ENCODE measurements at regions not wholly inside any gene's neighbourhood (a gene's known extent, or its start where the extent isn't known, plus 50 kb on each side); places are given as distances from the start of the nearest gene placed in this dataset.

DNA sequence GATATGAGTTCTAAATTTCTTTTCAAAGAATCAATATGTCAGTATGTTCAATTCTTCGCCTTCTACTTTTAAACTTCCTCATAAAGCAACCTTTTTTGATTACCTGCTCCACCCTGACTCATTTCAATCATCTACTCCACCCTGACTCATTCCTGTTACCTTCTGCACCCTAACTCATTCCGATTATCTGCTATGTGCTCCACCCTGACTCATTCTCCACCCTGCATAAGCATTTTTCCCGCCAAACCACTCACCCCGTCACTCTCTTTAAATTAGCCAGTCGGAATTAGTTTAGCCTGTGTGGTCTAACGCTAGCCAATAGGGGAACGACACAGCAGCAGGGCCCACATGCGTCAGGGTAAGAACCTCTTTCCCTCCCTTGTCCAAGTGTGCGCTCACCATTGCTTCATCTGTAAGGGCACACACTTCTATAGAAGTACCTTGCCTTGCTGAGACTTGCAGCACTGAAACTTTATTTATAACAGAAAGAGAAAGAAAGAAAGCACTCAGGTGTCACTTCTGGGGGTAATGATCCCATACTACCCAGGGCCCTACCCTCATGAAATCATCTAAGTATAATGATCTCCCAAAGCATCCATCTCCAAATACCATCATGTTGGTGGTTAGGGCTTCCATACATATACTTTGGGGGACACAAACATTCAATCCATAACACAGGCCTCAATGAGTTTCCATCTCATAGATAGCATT, 875.2 kb downstream of the RAPGEF2 start:
- H3K4me1 ChIP-seq, result no peaks in the 10 kb centered on the region
- TF ChIP-seq RFX5 (IDR thresholded peaks at IDR 0.05), result no peak
- TF ChIP-seq, protein P1, sequence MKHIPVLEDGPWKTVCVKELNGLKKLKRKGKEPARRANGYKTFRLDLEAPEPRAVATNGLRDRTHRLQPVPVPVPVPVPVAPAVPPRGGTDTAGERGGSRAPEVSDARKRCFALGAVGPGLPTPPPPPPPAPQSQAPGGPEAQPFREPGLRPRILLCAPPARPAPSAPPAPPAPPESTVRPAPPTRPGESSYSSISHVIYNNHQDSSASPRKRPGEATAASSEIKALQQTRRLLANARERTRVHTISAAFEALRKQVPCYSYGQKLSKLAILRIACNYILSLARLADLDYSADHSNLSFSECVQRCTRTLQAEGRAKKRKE (CRISPR knock-in tag; IDR thresholded peaks at IDR 0.05; ENCODE audit: low read depth), result no peak
- no peak for TF ChIP-seq EHF (CRISPR knock-in tag; IDR thresholded peaks at IDR 0.05)
- TF ChIP-seq EP300 (IDR thresholded peaks at IDR 0.05), result no peak
- no peak for TF ChIP-seq KDM1A (IDR thresholded peaks at IDR 0.05; ENCODE audit: low read depth)
- no peak for TF ChIP-seq FOXS1 (CRISPR knock-in tag; IDR thresholded peaks at IDR 0.05)
- no peak for TF ChIP-seq HDAC2 (IDR thresholded peaks at IDR 0.05)
- TF ChIP-seq ZNF302 (CRISPR knock-in tag; IDR thresholded peaks at IDR 0.05), result no peak
- TF ChIP-seq FOSB (CRISPR knock-in tag; IDR thresholded peaks at IDR 0.05), result no peak
- TF ChIP-seq NPAS2 (CRISPR knock-in tag; IDR thresholded peaks at IDR 0.05; ENCODE audit: borderline replicate concordance), result no peak
- no peak for TF ChIP-seq HEYL (CRISPR knock-in tag; IDR thresholded peaks at IDR 0.05)
- no peak for TF ChIP-seq MAFK (IDR thresholded peaks at IDR 0.05; ENCODE audit: partially characterized antibody)
- TF ChIP-seq, protein P2, sequence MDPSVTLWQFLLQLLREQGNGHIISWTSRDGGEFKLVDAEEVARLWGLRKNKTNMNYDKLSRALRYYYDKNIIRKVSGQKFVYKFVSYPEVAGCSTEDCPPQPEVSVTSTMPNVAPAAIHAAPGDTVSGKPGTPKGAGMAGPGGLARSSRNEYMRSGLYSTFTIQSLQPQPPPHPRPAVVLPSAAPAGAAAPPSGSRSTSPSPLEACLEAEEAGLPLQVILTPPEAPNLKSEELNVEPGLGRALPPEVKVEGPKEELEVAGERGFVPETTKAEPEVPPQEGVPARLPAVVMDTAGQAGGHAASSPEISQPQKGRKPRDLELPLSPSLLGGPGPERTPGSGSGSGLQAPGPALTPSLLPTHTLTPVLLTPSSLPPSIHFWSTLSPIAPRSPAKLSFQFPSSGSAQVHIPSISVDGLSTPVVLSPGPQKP (IDR thresholded peaks at IDR 0.05; ENCODE audit: low read depth, low read length), result no peak
- H3K4me3 ChIP-seq, result no peak overlapping the region
- no peak overlapping the region for H3K27ac ChIP-seq
- ATAC-seq (no peak), FAIRE-seq (no peak), DNase-seq (ENCODE audit: low read depth in 1 of 2, low spot score in 1 of 2) (no peak)
- H3K4me2 ChIP-seq, result no peak overlapping the region
- no peaks in the 10 kb centered on the region for H3K9me3 ChIP-seq
- WGBS (ENCODE audit: missing lambda C conversion rate), result 72% methylated on average over 9 of the region's 9 CpGs
- ChIA-PET POLR2A (no interaction called here), CTCF (no interaction called here)

DNA sequence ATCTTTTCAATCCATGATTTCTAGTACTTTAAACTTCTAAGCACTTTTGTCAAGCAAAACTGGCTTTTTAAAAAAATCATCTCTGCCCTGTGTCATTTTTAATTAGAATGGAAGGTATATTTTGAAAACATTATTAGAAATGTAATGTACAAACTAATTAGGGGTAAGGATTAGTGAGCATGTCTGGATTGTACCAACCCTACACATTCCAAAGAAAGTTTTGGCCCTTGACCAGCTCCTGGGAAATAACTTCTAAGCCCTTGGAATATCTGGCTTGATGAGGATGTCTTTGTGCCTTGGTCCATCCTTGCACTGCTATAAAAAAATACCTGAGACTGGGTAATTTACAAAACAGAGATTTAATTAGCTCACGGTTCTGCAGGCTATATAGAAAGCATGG, 876.5 kb downstream of the RAPGEF2 start:
- no peak overlapping the region for H3K4me3 ChIP-seq
- no peak overlapping the region for H3K4me2 ChIP-seq
- H3K9me3 ChIP-seq, result no peaks in the 10 kb centered on the region
- DNase-seq (ENCODE audit: low read depth in 1 of 2, low spot score in 1 of 2) (no peak), ATAC-seq (no peak), FAIRE-seq (no peak)
- POLR2A ChIA-PET, result no interaction called here
- H3K4me1 ChIP-seq, result no peaks in the 10 kb centered on the region
- WGBS (ENCODE audit: missing lambda C conversion rate), result 71% methylated on average over 1 of the region's 1 CpG
- H3K27ac ChIP-seq, result no peak overlapping the region
- TF ChIP-seq RFX5 (IDR thresholded peaks at IDR 0.05) (no peak), PHF8 (IDR thresholded peaks at IDR 0.05; ENCODE audit: borderline replicate concordance, low read depth) (no peak), EP300 (IDR thresholded peaks at IDR 0.05) (no peak), SREBF2 (IDR thresholded peaks at IDR 0.05) (no peak), NFE2L2 (conservative IDR thresholded peaks at IDR 0.05; ENCODE audit: low read length) (no peak), FOSL2 (IDR thresholded peaks at IDR 0.05) (no peak), FOSL2 (CRISPR knock-in tag; IDR thresholded peaks at IDR 0.05) (no peak), CBX2 (IDR thresholded peaks at IDR 0.05; ENCODE audit: borderline replicate concordance, low read depth) (no peak), RAD21 (conservative IDR thresholded peaks at IDR 0.05 in 1 of 2, IDR thresholded peaks at IDR 0.05 in 1 of 2) (no peak), RCOR1 (IDR thresholded peaks at IDR 0.05; ENCODE audit: low read depth, low read length) (no peak), CEBPB (IDR thresholded peaks at IDR 0.05) (no peak), POLR2A (IDR thresholded peaks at IDR 0.05; ENCODE audit: low read length) (no peak), GATA3 (IDR thresholded peaks at IDR 0.05; ENCODE audit: borderline replicate concordance) (no peak)
- CTCF ChIA-PET, result no interaction called here

DNA sequence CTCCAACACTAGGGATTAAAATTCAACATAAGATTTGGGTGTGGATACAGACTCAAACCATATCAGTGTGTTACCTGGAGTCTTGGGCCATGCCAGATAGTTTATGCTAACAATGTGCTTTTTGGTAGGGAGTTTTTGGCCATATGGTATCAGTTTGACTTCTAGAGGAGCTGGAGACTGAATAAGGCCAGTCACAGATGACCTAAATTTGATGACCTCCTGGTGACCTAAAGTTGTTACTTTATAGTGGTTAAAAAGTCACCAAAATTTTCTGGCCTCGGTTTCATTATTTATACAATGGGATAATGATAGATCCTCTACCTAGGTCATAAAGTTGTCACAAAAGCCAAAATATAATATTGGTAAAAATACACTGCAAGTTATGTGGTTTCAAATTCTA, 877.1 kb downstream of the RAPGEF2 start:
- no peak overlapping the region for H3K4me3 ChIP-seq
- WGBS (ENCODE audit: missing lambda C conversion rate), result 27% methylated on average over 1 of the region's 1 CpG
- no peak overlapping the region for H3K27ac ChIP-seq
- ATAC-seq (no peak), FAIRE-seq (no peak), DNase-seq (ENCODE audit: low read depth in 1 of 2, low spot score in 1 of 2) (no peak)
- POLR2A ChIA-PET, result no interaction called here
- CTCF ChIA-PET, result no interaction called here
- no peaks in the 10 kb centered on the region for H3K4me1 ChIP-seq
- no peaks in the 10 kb centered on the region for H3K9me3 ChIP-seq
- H3K4me2 ChIP-seq, result no peak overlapping the region
- TF ChIP-seq, protein P3, sequence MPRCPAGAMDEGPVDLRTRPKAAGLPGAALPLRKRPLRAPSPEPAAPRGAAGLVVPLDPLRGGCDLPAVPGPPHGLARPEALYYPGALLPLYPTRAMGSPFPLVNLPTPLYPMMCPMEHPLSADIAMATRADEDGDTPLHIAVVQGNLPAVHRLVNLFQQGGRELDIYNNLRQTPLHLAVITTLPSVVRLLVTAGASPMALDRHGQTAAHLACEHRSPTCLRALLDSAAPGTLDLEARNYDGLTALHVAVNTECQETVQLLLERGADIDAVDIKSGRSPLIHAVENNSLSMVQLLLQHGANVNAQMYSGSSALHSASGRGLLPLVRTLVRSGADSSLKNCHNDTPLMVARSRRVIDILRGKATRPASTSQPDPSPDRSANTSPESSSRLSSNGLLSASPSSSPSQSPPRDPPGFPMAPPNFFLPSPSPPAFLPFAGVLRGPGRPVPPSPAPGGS (IDR thresholded peaks at IDR 0.05), result no peak
- TF ChIP-seq RARB (CRISPR knock-in tag; IDR thresholded peaks at IDR 0.05) (no peak), TFCP2L1 (CRISPR knock-in tag; IDR thresholded peaks at IDR 0.05) (no peak), HEYL (CRISPR knock-in tag; IDR thresholded peaks at IDR 0.05) (no peak), FOXS1 (CRISPR knock-in tag; IDR thresholded peaks at IDR 0.05) (no peak), ZSCAN20 (CRISPR knock-in tag; IDR thresholded peaks at IDR 0.05) (no peak), POLR2AphosphoS2 (conservative IDR thresholded peaks at IDR 0.05; ENCODE audit: low read length) (no peak), SREBF2 (IDR thresholded peaks at IDR 0.05) (no peak), NR3C1 (IDR thresholded peaks at IDR 0.05) (no peak), ZFP36 (IDR thresholded peaks at IDR 0.05; ENCODE audit: borderline replicate concordance, partially characterized antibody) (no peak), KDM5A (IDR thresholded peaks at IDR 0.05) (no peak), KDM1A (IDR thresholded peaks at IDR 0.05; ENCODE audit: low read depth) (no peak)
- TF ChIP-seq, protein P4, sequence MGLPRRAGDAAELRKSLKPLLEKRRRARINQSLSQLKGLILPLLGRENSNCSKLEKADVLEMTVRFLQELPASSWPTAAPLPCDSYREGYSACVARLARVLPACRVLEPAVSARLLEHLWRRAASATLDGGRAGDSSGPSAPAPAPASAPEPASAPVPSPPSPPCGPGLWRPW (IDR thresholded peaks at IDR 0.05), result no peak
- TF ChIP-seq, protein P5, sequence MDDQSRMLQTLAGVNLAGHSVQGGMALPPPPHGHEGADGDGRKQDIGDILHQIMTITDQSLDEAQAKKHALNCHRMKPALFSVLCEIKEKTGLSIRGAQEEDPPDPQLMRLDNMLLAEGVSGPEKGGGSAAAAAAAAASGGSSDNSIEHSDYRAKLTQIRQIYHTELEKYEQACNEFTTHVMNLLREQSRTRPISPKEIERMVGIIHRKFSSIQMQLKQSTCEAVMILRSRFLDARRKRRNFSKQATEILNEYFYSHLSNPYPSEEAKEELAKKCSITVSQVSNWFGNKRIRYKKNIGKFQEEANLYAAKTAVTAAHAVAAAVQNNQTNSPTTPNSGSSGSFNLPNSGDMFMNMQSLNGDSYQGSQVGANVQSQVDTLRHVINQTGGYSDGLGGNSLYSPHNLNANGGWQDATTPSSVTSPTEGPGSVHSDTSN (IDR thresholded peaks at IDR 0.05), result no peak
